RWPE2 (cell line): ENCODE measurements at regions not wholly inside any gene's neighbourhood (a gene's known extent, or its start where the extent isn't known, plus 50 kb on each side); places are given as distances from the start of the nearest gene placed in this dataset.

Experiments used
- ATAC-seq: fragments of 200-7000 bp; cut with Tn5 transposase; 3 replicates; pipeline ENCODE4 v1.9.1; 2021; ENCODE audit warnings: low read depth
- DNase-seq: peaks from one replicate; pipeline ENCODE4 v3.0.0-alpha.2; 2020; ENCODE audit warnings: low spot score
- H3K27ac ChIP-seq: fragments of 450-650 bp; 2 replicates; pipeline ENCODE4 v1.5.1; 2017; ENCODE audit warnings: mild to moderate bottlenecking; ENCODE audit not compliant: poor library complexity, severe bottlenecking
- H3K27me3 ChIP-seq: fragments of 250-450 bp; sonication (Bioruptor Pico); 2 replicates; pipeline ENCODE4 v1.5.1; 2021; ENCODE audit warnings: mild to moderate bottlenecking, moderate library complexity; ENCODE audit not compliant: insufficient read depth, poor library complexity, severe bottlenecking
- H3K36me3 ChIP-seq: fragments of 250-450 bp; sonication (Bioruptor Pico); 2 replicates; pipeline ENCODE4 v1.5.1; 2020; ENCODE audit warnings: low read depth, mild to moderate bottlenecking, moderate library complexity
- H3K4me1 ChIP-seq: fragments of 250-450 bp; sonication (Bioruptor Pico); 2 replicates; pipeline ENCODE4 v1.5.1; 2021; ENCODE audit warnings: mild to moderate bottlenecking, moderate library complexity; ENCODE audit not compliant: insufficient read depth, poor library complexity, severe bottlenecking
- H3K4me3 ChIP-seq: fragments of 250-450 bp; sonication (Bioruptor Pico); 2 replicates; pipeline ENCODE4 v1.5.1; 2021; ENCODE audit warnings: mild to moderate bottlenecking, moderate library complexity; ENCODE audit not compliant: severe bottlenecking
- H3K9me3 ChIP-seq: fragments of 250-450 bp; sonication (Bioruptor Pico); 2 replicates; pipeline ENCODE4 v1.5.1; 2021; ENCODE audit warnings: mild to moderate bottlenecking, moderate library complexity; ENCODE audit not compliant: severe bottlenecking
- TF ChIP-seq, protein P1 (sequence below): fragments of 450-650 bp; IDR thresholded peaks from one replicate; pipeline ENCODE4 v1.5.1; 2017; ENCODE audit warnings: mild to moderate bottlenecking, moderate library complexity; ENCODE audit not compliant: poor library complexity, severe bottlenecking

DNA sequence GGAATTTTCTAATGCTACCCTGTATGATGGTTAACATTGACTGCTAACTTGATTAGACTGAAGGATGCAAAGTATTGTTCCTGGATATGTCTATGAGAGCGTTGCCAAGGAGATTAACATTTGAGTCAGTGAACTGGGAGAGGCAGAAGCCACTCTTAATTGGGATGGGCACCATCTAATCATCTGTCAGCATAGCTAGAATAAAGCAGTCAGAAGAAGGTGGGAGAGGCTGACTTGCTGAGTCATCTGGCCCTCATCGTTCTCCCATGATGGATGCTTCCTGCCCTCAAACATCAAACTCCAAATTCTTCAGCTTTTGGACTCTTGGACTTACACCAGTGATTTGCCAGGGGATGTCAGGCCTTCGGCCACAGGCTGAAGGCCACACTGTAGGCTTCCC lies 878.5 kb downstream of the PCDH7 start:
- Histone ChIP-seq H3K36me3 (no peaks in the 10 kb centered on the region), H3K27ac (no peak overlapping the region), H3K9me3 (no peaks in the 10 kb centered on the region), H3K4me1 (no peaks in the 10 kb centered on the region), H3K4me3 (no peak overlapping the region), H3K27me3 (no peaks in the 10 kb centered on the region)
- TF ChIP-seq, protein P1, sequence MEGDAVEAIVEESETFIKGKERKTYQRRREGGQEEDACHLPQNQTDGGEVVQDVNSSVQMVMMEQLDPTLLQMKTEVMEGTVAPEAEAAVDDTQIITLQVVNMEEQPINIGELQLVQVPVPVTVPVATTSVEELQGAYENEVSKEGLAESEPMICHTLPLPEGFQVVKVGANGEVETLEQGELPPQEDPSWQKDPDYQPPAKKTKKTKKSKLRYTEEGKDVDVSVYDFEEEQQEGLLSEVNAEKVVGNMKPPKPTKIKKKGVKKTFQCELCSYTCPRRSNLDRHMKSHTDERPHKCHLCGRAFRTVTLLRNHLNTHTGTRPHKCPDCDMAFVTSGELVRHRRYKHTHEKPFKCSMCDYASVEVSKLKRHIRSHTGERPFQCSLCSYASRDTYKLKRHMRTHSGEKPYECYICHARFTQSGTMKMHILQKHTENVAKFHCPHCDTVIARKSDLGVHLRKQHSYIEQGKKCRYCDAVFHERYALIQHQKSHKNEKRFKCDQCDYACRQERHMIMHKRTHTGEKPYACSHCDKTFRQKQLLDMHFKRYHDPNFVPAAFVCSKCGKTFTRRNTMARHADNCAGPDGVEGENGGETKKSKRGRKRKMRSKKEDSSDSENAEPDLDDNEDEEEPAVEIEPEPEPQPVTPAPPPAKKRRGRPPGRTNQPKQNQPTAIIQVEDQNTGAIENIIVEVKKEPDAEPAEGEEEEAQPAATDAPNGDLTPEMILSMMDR = no peak
- ATAC-seq = no peak
- DNase-seq = no peak

DNA sequence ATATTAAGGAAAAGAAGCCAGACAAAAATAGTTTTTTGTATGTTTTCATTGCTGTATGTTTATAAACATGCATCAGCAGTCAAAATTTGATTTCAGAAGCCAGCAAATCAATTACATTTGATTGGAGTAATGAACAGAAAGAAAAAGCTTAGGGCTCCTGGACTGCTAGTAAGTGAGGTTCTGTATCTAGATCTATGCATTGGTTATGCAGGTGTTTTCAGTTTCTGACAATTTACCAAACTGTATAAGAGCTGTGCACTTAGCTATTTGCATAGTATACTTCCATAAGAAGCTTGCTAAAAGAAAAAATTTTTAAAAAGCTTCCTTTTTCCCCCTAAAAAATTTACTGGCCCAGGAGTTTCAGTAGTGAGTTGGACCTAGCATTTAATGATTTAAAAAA lies 881.6 kb downstream of the PCDH7 start:
- H3K27ac ChIP-seq = no peak overlapping the region
- TF ChIP-seq, protein P1 = no peak

GRCh38 chr4:31613946-31614623 lies 893.9 kb downstream of the PCDH7 start:
- ATAC-seq = no peak
- Histone ChIP-seq H3K27me3 (no peaks in the 10 kb centered on the region), H3K36me3 (no peaks in the 10 kb centered on the region), H3K9me3 (no peaks in the 10 kb centered on the region), H3K4me3 (no peak overlapping the region), H3K4me1 (no peaks in the 10 kb centered on the region), H3K27ac (no peak overlapping the region)
- TF ChIP-seq, protein P1 = no peak
- no peak for DNase-seq

More for the DNA sequence above, 881.6 kb downstream of the PCDH7 start:
- Histone ChIP-seq H3K36me3 (no peaks in the 10 kb centered on the region), H3K4me1 (no peaks in the 10 kb centered on the region), H3K9me3 (no peaks in the 10 kb centered on the region), H3K27me3 (no peaks in the 10 kb centered on the region), H3K4me3 (no peak overlapping the region)
- DNase-seq (no peak), ATAC-seq (no peak)

- Histone ChIP-seq H3K27ac (no peak overlapping the region), H3K4me1 (no peaks in the 10 kb centered on the region), H3K9me3 (no peaks in the 10 kb centered on the region), H3K27me3 (no peaks in the 10 kb centered on the region), H3K4me3 (no peak overlapping the region), H3K36me3 (no peaks in the 10 kb centered on the region)
- TF ChIP-seq, protein P1 = no peak
- DNase-seq = no peak
- ATAC-seq = no peak
These were observed 897.5 kb downstream of the PCDH7 start for GRCh38 chr4:31617667-31618066.

GRCh38 chr4:31620476-31620875 lies 900.3 kb downstream of the PCDH7 start:
- TF ChIP-seq, protein P1 = no peak
- no peak for DNase-seq
- Histone ChIP-seq H3K36me3 (no peaks in the 10 kb centered on the region), H3K27me3 (no peaks in the 10 kb centered on the region), H3K4me3 (no peak overlapping the region), H3K9me3 (no peaks in the 10 kb centered on the region), H3K27ac (no peak overlapping the region), H3K4me1 (no peaks in the 10 kb centered on the region)
- ATAC-seq = no peak
